Ovary (tissue), 3 donors: ENCODE measurements at regions not wholly inside any gene's neighbourhood (a gene's known extent, or its start where the extent isn't known, plus 50 kb on each side); places are given as distances from the start of the nearest gene placed in this dataset.

Experiments used
- POLR2A ChIP-seq: fragments of 450-650 bp; IDR thresholded peaks from one replicate; pipeline ENCODE4 v1.6.1; 2017; ENCODE audit warnings: antibody characterized with exemption, mild to moderate bottlenecking, moderate library complexity
- TF ChIP-seq, protein P1 (sequence below), 3 donors: fragments of 450-650 bp in 2 of 3; fragments of 200-600 bp in 1 of 3; IDR thresholded peaks; one replicate each; pipeline versions ENCODE4 v1.5.1 to v1.8.0; 2016 to 2022; ENCODE audit warnings: antibody characterized with exemption in 3 of 3, mild to moderate bottlenecking in 1 of 3
- donor health status: DM: no; HTN: no; CAD: no.

DNA sequence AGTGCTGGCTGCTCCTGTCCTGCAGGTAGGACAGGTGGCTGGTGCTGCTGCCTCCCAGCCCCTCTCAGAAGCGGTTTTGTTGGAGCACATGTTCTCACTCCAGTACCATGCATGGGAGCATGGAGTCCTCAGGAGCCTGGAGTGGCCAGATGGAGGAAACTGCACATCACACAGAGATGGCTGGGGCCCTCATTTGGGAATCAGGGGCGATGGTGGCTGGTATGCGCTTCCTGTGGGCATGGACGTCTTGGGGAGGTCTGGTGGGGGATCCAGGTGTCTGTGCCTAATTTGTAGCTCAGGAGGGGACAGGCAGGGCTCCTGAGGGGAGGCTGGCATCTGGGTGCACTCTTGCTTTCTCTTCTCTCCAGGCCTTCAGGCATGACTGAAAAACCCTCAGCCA, 168.2 kb downstream of the KLF13 start:
- TF ChIP-seq, protein P1, sequence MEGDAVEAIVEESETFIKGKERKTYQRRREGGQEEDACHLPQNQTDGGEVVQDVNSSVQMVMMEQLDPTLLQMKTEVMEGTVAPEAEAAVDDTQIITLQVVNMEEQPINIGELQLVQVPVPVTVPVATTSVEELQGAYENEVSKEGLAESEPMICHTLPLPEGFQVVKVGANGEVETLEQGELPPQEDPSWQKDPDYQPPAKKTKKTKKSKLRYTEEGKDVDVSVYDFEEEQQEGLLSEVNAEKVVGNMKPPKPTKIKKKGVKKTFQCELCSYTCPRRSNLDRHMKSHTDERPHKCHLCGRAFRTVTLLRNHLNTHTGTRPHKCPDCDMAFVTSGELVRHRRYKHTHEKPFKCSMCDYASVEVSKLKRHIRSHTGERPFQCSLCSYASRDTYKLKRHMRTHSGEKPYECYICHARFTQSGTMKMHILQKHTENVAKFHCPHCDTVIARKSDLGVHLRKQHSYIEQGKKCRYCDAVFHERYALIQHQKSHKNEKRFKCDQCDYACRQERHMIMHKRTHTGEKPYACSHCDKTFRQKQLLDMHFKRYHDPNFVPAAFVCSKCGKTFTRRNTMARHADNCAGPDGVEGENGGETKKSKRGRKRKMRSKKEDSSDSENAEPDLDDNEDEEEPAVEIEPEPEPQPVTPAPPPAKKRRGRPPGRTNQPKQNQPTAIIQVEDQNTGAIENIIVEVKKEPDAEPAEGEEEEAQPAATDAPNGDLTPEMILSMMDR (IDR thresholded peaks at IDR 0.05) = no peak
- no peak for TF ChIP-seq POLR2A
